HCT116 (cell line): ENCODE measurements at regions not wholly inside any gene's neighbourhood (a gene's known extent, or its start where the extent isn't known, plus 50 kb on each side); places are given as distances from the start of the nearest gene placed in this dataset.

Source experiments
- ATF3 ChIP-seq: IDR thresholded peaks from 2 replicates; pipeline ENCODE4 v1.6.1; 2012
- CTCF ChIP-seq, 3 experiments: fragments of 200-600 bp in 1 of 3; sonication (generic) in 1 of 3; IDR thresholded peaks in 2 of 3; conservative IDR thresholded peaks in 1 of 3; 2 replicates each; pipeline ENCODE4 v1.5.1; 2012 to 2017; ENCODE audit warnings: low read depth in 2 of 3, low read length in 2 of 3, antibody characterized with exemption in 1 of 3, borderline replicate concordance in 1 of 3, control low read depth in 1 of 3, mild to moderate bottlenecking in 1 of 3, mixed read lengths in 1 of 3, mixed run types in 1 of 3, moderate library complexity in 1 of 3; ENCODE audit not compliant: insufficient read depth in 1 of 3
- MAX ChIP-seq: IDR thresholded peaks from 2 replicates; pipeline ENCODE4 v1.6.1; 2012
- POLR2A ChIP-seq: IDR thresholded peaks from 2 replicates; pipeline ENCODE4 v1.7.0; 2011; ENCODE audit warnings: borderline replicate concordance; ENCODE audit not compliant: insufficient read depth, insufficient read length; ENCODE audit errors: extremely low read depth
- POLR2AphosphoS5 ChIP-seq: IDR thresholded peaks from 2 replicates; pipeline ENCODE4 v1.6.1; 2011; ENCODE audit warnings: mild to moderate bottlenecking, low read depth, low read length, moderate library complexity
- SIN3A ChIP-seq: IDR thresholded peaks from 2 replicates; pipeline ENCODE4 v1.6.1; 2012; ENCODE audit warnings: low read depth
- SP1 ChIP-seq: IDR thresholded peaks from 2 replicates; pipeline ENCODE4 v1.6.1; 2012; ENCODE audit warnings: low read depth
- SRF ChIP-seq: IDR thresholded peaks from 2 replicates; pipeline ENCODE4 v1.6.1; 2012; ENCODE audit warnings: low read depth
- TCF7L2 ChIP-seq: IDR thresholded peaks from 2 replicates; pipeline ENCODE4 v1.7.0; 2011; ENCODE audit warnings: borderline replicate concordance, inconsistent platforms; ENCODE audit not compliant: insufficient read depth, insufficient read length; ENCODE audit errors: extremely low read depth

GRCh38 chr3:89742546-89742945 lies 635.1 kb downstream of the EPHA3 start:
- TF ChIP-seq CTCF (IDR thresholded peaks at IDR 0.05 in 2 of 3, conservative IDR thresholded peaks at IDR 0.05 in 1 of 3; ENCODE audit: borderline replicate concordance in 1 of 3, insufficient read depth in 1 of 3, low read depth in 2 of 3, low read length in 2 of 3) (no peak), SRF (no peak), POLR2AphosphoS5 (no peak), SIN3A (no peak), SP1 (no peak), POLR2A (no peak), TCF7L2 (no peak), MAX (no peak), ATF3 (no peak)
